ENCODE measurements at regions not wholly inside any gene's neighbourhood (a gene's known extent, or its start where the extent isn't known, plus 50 kb on each side); places are given as distances from the start of the nearest gene placed in this dataset.

DNA sequence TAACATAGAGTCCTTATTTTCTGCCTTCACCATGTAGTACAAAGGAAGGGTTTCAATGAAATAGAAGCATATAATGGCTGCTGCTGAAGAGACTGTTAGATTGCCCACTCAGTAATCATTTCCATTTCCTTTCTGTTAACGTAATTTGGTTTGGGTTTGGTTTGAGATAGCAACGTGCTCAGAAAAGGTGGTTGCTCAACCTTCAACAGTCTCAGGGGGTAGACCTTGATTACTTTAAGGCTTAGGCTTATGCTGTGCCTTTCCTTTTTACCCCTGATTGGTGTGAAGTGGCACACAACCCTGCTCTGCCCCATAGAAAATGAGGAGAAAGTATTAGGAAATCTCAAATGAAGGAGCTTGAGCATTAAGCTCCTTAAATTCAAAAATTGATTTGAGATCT is 163.7 kb upstream of the TP63 start:
- WGBS, 2 donors = 72% methylated on average over 2 of the region's 2 CpGs
- no peak overlapping the region for H3K27ac ChIP-seq
- no peaks in the 10 kb centered on the region for H3K36me3 ChIP-seq
- H3K4me1 ChIP-seq = no peaks in the 10 kb centered on the region
- no peaks in the 10 kb centered on the region for H3K9me3 ChIP-seq
- no peaks in the 10 kb centered on the region for H3K27me3 ChIP-seq
- DNase-seq = no peak
- H3K4me3 ChIP-seq (replicated peaks in 1 of 3) = no peak overlapping the region
- intact Hi-C loops (cut with DNase I) = no loop called here
- TF ChIP-seq POLR2A (IDR thresholded peaks at IDR 0.05) = no peak
- TF ChIP-seq, protein P1, sequence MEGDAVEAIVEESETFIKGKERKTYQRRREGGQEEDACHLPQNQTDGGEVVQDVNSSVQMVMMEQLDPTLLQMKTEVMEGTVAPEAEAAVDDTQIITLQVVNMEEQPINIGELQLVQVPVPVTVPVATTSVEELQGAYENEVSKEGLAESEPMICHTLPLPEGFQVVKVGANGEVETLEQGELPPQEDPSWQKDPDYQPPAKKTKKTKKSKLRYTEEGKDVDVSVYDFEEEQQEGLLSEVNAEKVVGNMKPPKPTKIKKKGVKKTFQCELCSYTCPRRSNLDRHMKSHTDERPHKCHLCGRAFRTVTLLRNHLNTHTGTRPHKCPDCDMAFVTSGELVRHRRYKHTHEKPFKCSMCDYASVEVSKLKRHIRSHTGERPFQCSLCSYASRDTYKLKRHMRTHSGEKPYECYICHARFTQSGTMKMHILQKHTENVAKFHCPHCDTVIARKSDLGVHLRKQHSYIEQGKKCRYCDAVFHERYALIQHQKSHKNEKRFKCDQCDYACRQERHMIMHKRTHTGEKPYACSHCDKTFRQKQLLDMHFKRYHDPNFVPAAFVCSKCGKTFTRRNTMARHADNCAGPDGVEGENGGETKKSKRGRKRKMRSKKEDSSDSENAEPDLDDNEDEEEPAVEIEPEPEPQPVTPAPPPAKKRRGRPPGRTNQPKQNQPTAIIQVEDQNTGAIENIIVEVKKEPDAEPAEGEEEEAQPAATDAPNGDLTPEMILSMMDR (IDR thresholded peaks at IDR 0.05) = no peak

DNA sequence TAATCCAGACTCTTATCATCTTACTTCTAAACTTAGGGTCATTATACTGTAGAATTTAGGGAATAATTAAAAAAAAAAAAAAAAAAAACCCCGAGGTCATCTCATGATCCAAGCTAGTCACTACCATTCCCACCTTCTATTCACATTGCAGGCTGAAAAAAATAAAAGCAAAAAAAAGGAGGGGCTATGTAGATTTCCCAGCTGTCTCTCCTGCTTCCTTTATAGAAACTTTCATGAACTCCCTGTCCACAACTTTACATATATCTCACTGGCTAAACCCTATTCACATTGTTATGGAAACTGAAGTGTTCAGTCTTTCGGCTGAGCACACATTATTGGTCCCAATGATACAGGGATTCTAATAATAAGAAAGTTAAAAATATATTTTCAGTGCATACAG is 156.2 kb upstream of the TP63 start:
- Histone ChIP-seq H3K27me3 (no peaks in the 10 kb centered on the region), H3K4me3 (replicated peaks in 1 of 3) (no peak overlapping the region), H3K27ac (no peak overlapping the region), H3K4me1 (no peaks in the 10 kb centered on the region), H3K36me3 (no peaks in the 10 kb centered on the region), H3K9me3 (no peaks in the 10 kb centered on the region)
- DNase-seq = no peak
- TF ChIP-seq, protein P1 (IDR thresholded peaks at IDR 0.05) = no peak
- TF ChIP-seq POLR2A (IDR thresholded peaks at IDR 0.05) = no peak
- 87% methylated on average over 2 of the region's 2 CpGs for WGBS, 2 donors
- intact Hi-C loops (cut with DNase I) = no loop called here

DNA sequence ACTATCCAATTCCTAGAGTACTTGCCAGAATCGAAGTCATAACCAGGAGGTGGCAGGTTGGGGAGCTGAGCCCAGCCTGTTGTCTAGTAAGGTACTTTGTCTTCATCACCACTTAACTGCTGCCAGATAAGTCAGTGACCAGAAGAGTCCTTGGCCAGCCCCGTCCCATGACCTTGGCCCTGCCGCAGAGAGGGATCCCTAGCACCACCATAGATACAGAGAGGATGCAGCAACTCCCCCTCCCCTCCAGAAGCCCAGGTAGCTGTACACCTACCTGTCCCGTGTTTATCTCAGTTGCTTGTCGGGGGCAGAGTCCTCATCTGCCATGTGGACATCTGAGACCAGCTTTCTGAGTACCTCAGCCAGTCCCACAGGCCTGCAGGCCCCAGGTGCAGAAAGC is 153.6 kb upstream of the TP63 start:
- Histone ChIP-seq H3K4me1 (no peaks in the 10 kb centered on the region), H3K27me3 (no peaks in the 10 kb centered on the region), H3K36me3 (no peaks in the 10 kb centered on the region), H3K27ac (no peak overlapping the region), H3K9me3 (no peaks in the 10 kb centered on the region), H3K4me3 (replicated peaks in 1 of 3) (no peak overlapping the region)
- TF ChIP-seq, protein P1 (IDR thresholded peaks at IDR 0.05) = no peak
- TF ChIP-seq POLR2A (IDR thresholded peaks at IDR 0.05) = no peak
- intact Hi-C loops (cut with DNase I) = no loop called here
- no peak for DNase-seq
- 87 to 94% methylated on average over 5 of the region's 5 CpGs for WGBS, 2 donors

DNA sequence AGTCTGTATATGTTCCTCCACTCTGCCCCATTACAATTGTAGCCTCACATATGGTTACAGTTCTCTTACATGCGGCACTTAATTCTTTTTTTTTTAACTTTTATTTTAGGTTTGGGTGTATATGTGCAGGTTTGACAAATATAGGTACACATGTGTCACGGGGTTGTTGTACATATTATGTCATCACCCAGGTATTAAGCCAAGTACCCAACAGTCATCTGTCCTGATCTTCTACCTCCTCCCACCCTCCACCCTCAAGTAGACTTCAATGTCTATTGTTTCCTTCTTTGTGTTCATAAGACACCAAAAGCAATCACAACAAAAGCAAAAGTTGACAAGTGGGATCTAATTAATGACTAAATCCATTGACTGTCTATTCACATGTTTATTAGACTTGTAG is 144.6 kb upstream of the TP63 start:
- Histone ChIP-seq H3K4me1 (peaks cover 0 to 7% of the 10 kb centered on the region in 2 donors), H3K27ac (no peak overlapping the region), H3K4me3 (replicated peaks in 1 of 3) (no peak overlapping the region), H3K9me3 (no peaks in the 10 kb centered on the region), H3K27me3 (no peaks in the 10 kb centered on the region), H3K36me3 (no peaks in the 10 kb centered on the region)
- DNase-seq = no peak
- 48 to 49% methylated on average over 2 of the region's 2 CpGs for WGBS, 2 donors
- TF ChIP-seq POLR2A (IDR thresholded peaks at IDR 0.05) = no peak
- TF ChIP-seq, protein P1 (IDR thresholded peaks at IDR 0.05) = no peak
- intact Hi-C loops (cut with DNase I) = no loop called here

DNA sequence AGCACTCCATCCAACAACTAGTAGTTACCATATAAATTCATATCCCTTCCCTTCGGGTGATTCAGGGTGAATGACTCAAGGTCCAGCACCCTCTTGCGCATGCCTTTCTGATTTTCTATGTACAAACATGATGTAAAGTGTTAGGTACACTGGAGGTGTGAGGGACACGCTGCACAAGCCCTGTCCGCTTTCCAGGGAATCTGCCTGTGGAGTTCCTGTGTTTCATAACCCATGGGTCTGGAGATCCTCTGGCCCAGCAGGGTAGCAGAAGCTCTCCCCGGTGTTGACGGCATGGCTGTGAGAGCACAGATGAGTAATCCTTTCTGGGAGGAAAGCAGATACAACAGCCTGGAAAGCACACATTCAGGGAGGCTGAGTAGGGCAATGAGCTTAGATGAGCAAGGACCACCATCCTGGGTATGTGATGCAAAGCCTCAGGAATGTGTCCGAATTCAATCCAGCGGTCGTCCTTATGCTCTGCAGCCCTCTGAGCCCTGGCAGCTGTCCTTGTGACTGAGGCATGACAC is 142.9 kb upstream of the TP63 start:
- Histone ChIP-seq H3K4me3 (replicated peaks in 1 of 3) (no peak overlapping the region), H3K36me3 (no peaks in the 10 kb centered on the region), H3K4me1 (peaks cover 0 to 7% of the 10 kb centered on the region in 2 donors), H3K27ac (no peak overlapping the region), H3K27me3 (no peaks in the 10 kb centered on the region), H3K9me3 (no peaks in the 10 kb centered on the region)
- TF ChIP-seq, protein P1 (IDR thresholded peaks at IDR 0.05) = no peak
- no peak for TF ChIP-seq POLR2A (IDR thresholded peaks at IDR 0.05)
- 80 to 90% methylated on average over 9 of the region's 9 CpGs for WGBS, 2 donors
- intact Hi-C loops (cut with DNase I) = no loop called here
- DNase-seq = no peak
